ENCODE measurements at regions not wholly inside any gene's neighbourhood (a gene's known extent, or its start where the extent isn't known, plus 50 kb on each side); places are given as distances from the start of the nearest gene placed in this dataset.

- no peak for TF ChIP-seq CTCF (IDR thresholded peaks at IDR 0.05; ENCODE audit: low read depth, low read length, missing control alignments)
- H3K4me3 ChIP-seq (replicated peaks; ENCODE audit: low read depth, low read length): no peak overlapping the region
- DNase-seq (ENCODE audit: extremely low read depth, low read depth): no peak
Measured at GRCh38 chr2:215572341-215572848, 136.5 kb upstream of the FN1 start.

GRCh38 chr2:215571689-215572088, 135.8 kb upstream of the FN1 start:
- no peak overlapping the region for H3K4me3 ChIP-seq (replicated peaks; ENCODE audit: low read depth, low read length)
- DNase-seq (ENCODE audit: extremely low read depth, low read depth): no peak
- no peak for TF ChIP-seq CTCF (IDR thresholded peaks at IDR 0.05; ENCODE audit: low read depth, low read length, missing control alignments)

- no peak for TF ChIP-seq CTCF (IDR thresholded peaks at IDR 0.05; ENCODE audit: low read depth, low read length, missing control alignments)
- no peak overlapping the region for H3K4me3 ChIP-seq (replicated peaks; ENCODE audit: low read depth, low read length)
- DNase-seq (ENCODE audit: extremely low read depth, low read depth): no peak
Measured at GRCh38 chr2:215567504-215567903, 131.6 kb upstream of the FN1 start.

- TF ChIP-seq CTCF (IDR thresholded peaks at IDR 0.05; ENCODE audit: low read depth, low read length, missing control alignments): no peak
- no peak for DNase-seq (ENCODE audit: extremely low read depth, low read depth)
- H3K4me3 ChIP-seq (replicated peaks; ENCODE audit: low read depth, low read length): no peak overlapping the region
Measured at GRCh38 chr2:215565897-215566296, 130.0 kb upstream of the FN1 start.

GRCh38 chr2:215557701-215558100, 121.8 kb upstream of the FN1 start:
- H3K4me3 ChIP-seq (replicated peaks; ENCODE audit: low read depth, low read length): no peak overlapping the region
- TF ChIP-seq CTCF (IDR thresholded peaks at IDR 0.05; ENCODE audit: low read depth, low read length, missing control alignments): no peak
- no peak for DNase-seq (ENCODE audit: extremely low read depth, low read depth)

- no peak for TF ChIP-seq CTCF (IDR thresholded peaks at IDR 0.05; ENCODE audit: low read depth, low read length, missing control alignments)
- no peak overlapping the region for H3K4me3 ChIP-seq (replicated peaks; ENCODE audit: low read depth, low read length)
- no peak for DNase-seq (ENCODE audit: extremely low read depth, low read depth)
Measured at GRCh38 chr2:215556979-215557378, 121.1 kb upstream of the FN1 start.
